Calu3 (cell line): ENCODE measurements at regions not wholly inside any gene's neighbourhood (a gene's known extent, or its start where the extent isn't known, plus 50 kb on each side); places are given as distances from the start of the nearest gene placed in this dataset.

Source experiments
- BruUV-seq: library from RNA; stranded (reverse); fragments of 400-500 nt; replicated peaks from 2 replicates; lab custom pipeline; 2021; lab: Mats Ljungman, UMichigan
- CTCF ChIA-PET: fragments of 300-600 bp; sonication (Branson Sonifier 250); formaldehyde crosslinking; loops from one replicate; lab custom pipeline; 2022; ENCODE audit warnings: antibody characterized with exemption; lab: Charles Lee
- DNase-seq: peaks from one replicate; pipeline ENCODE4 v3.0.0; 2022
- H3K27ac Mint-ChIP-seq: one replicate; pipeline ENCODE4 v1.8.0; 2022; ENCODE audit warnings: mixed read lengths; ENCODE audit not compliant: unreplicated experiment
- H3K27me3 Mint-ChIP-seq: one replicate; pipeline ENCODE4 v1.8.0; 2022; ENCODE audit warnings: mixed read lengths; ENCODE audit not compliant: unreplicated experiment
- H3K36me3 Mint-ChIP-seq: one replicate; pipeline ENCODE4 v1.8.0; 2022; ENCODE audit warnings: mild to moderate bottlenecking, moderate library complexity, mixed read lengths; ENCODE audit not compliant: insufficient read depth, unreplicated experiment
- H3K4me1 Mint-ChIP-seq: one replicate; pipeline ENCODE4 v1.8.0; 2022; ENCODE audit warnings: mild to moderate bottlenecking, low read depth, mixed read lengths; ENCODE audit not compliant: unreplicated experiment
- H3K4me3 Mint-ChIP-seq: one replicate; pipeline ENCODE4 v1.8.0; 2022; ENCODE audit warnings: mild to moderate bottlenecking, low read depth, moderate library complexity, mixed read lengths; ENCODE audit not compliant: unreplicated experiment
- H3K9me3 Mint-ChIP-seq: one replicate; pipeline ENCODE4 v1.8.0; 2022; ENCODE audit warnings: low read depth, mixed read lengths; ENCODE audit not compliant: unreplicated experiment
- intact Hi-C: fragments of 100-400 bp; cut with micrococcal nuclease; formaldehyde crosslinking; loops from one replicate; pipeline ENCODE4 v1.10.0; 2022; ENCODE audit not compliant: unreplicated experiment
- TF ChIP-seq, protein P1 (sequence below): fragments of 200-600 bp; IDR thresholded peaks from one replicate; pipeline ENCODE4 v1.8.0; 2022; ENCODE audit warnings: antibody characterized with exemption; ENCODE audit not compliant: unreplicated experiment

DNA sequence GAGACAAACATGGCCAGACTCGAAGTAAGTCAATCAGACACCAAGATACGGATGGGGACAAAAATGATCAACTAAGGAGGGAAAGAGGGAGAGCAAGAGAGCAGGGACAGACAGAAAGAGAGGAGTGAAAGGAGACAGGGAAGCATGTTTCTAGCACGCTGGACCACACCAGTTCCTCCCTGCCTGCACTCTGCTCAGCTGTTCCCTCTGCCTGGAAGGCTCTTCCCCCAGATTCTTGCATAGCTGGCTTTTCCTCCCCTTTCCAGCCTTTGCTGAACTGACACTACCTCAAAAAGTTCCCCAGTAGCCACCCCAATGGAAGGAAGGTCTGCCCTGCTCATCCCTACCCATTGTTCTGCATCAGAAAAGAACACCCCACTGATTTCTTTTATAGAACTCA lies 185.9 kb downstream of the MAFB start:
- H3K9me3 Mint-ChIP-seq = peaks cover 4% of the 10 kb centered on the region
- H3K36me3 Mint-ChIP-seq = peaks cover 3% of the 10 kb centered on the region
- peaks cover 33% of the 10 kb centered on the region for H3K27me3 Mint-ChIP-seq
- H3K4me1 Mint-ChIP-seq = peaks cover 11% of the 10 kb centered on the region
- no peak overlapping the region for H3K27ac Mint-ChIP-seq
- BruUV-seq = no TSS peak
- intact Hi-C loops = no loop called here
- no peak overlapping the region for H3K4me3 Mint-ChIP-seq
- TF ChIP-seq, protein P1, sequence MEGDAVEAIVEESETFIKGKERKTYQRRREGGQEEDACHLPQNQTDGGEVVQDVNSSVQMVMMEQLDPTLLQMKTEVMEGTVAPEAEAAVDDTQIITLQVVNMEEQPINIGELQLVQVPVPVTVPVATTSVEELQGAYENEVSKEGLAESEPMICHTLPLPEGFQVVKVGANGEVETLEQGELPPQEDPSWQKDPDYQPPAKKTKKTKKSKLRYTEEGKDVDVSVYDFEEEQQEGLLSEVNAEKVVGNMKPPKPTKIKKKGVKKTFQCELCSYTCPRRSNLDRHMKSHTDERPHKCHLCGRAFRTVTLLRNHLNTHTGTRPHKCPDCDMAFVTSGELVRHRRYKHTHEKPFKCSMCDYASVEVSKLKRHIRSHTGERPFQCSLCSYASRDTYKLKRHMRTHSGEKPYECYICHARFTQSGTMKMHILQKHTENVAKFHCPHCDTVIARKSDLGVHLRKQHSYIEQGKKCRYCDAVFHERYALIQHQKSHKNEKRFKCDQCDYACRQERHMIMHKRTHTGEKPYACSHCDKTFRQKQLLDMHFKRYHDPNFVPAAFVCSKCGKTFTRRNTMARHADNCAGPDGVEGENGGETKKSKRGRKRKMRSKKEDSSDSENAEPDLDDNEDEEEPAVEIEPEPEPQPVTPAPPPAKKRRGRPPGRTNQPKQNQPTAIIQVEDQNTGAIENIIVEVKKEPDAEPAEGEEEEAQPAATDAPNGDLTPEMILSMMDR = no peak
- DNase-seq = no peak
- CTCF ChIA-PET = no interaction called here

DNA sequence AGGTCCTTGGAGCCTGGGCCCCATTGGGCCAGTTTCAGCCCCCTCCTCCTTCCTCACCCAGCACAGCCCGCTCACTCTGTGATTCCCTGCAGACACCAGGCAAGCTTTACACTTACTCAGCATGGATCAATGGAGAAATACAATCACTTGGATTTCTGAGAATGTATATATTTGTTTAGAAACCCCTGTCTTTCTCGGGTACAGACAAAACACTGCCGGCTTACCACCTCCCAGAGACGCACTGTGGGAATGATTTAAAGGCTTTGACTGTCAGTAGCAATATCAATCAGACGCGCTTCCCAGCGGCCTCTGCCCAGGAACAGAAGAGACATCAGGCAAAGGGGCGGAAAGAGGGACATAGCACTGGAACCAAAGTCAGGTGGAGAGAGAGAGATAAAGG lies 186.5 kb downstream of the MAFB start:
- Mint-ChIP-seq H3K27ac (no peak overlapping the region), H3K4me1 (peaks cover 16% of the 10 kb centered on the region), H3K4me3 (no peak overlapping the region), H3K27me3 (peaks cover 35% of the 10 kb centered on the region), H3K9me3 (peaks cover 4% of the 10 kb centered on the region), H3K36me3 (peaks cover 3% of the 10 kb centered on the region)
- TF ChIP-seq, protein P1 = no peak
- no peak for DNase-seq
- CTCF ChIA-PET = no interaction called here
- no TSS peak for BruUV-seq
- intact Hi-C loops = no loop called here

GRCh38 chr20:40499391-40499790 lies 189.6 kb downstream of the MAFB start:
- no TSS peak for BruUV-seq
- TF ChIP-seq, protein P1 = no peak
- no peak for DNase-seq
- Mint-ChIP-seq H3K4me3 (no peak overlapping the region), H3K27ac (no peak overlapping the region), H3K27me3 (peaks cover 50% of the 10 kb centered on the region), H3K36me3 (no peaks in the 10 kb centered on the region), H3K9me3 (peaks cover 4% of the 10 kb centered on the region), H3K4me1 (peaks cover 16% of the 10 kb centered on the region)
- CTCF ChIA-PET = no interaction called here
- intact Hi-C loops = no loop called here

- BruUV-seq = no TSS peak
- CTCF ChIA-PET = no interaction called here
- Mint-ChIP-seq H3K4me3 (no peak overlapping the region), H3K4me1 (peaks cover 16% of the 10 kb centered on the region), H3K9me3 (peaks cover 4% of the 10 kb centered on the region), H3K27me3 (peaks cover 53% of the 10 kb centered on the region), H3K27ac (no peak overlapping the region), H3K36me3 (no peaks in the 10 kb centered on the region)
- TF ChIP-seq, protein P1 = no peak
- DNase-seq = no peak
- intact Hi-C loops = no loop called here
Observed at GRCh38 chr20:40497899-40498691, 190.9 kb downstream of the MAFB start.
